GM21423 (cell line): ENCODE measurements at regions not wholly inside any gene's neighbourhood (a gene's known extent, or its start where the extent isn't known, plus 50 kb on each side); places are given as distances from the start of the nearest gene placed in this dataset.
"Not testable (repeated sequence)": the region's sequence is repeated elsewhere in the genome, so short reads cannot be mapped to it uniquely, and the experiment has no call there.

Experiments
- ATAC-seq: cut with Tn5 transposase; IDR thresholded peaks from one replicate; pipeline ENCODE4 v1.9.1; 2021; ENCODE audit warnings: mild to moderate bottlenecking, moderate library complexity; ENCODE audit not compliant: unreplicated experiment

DNA sequence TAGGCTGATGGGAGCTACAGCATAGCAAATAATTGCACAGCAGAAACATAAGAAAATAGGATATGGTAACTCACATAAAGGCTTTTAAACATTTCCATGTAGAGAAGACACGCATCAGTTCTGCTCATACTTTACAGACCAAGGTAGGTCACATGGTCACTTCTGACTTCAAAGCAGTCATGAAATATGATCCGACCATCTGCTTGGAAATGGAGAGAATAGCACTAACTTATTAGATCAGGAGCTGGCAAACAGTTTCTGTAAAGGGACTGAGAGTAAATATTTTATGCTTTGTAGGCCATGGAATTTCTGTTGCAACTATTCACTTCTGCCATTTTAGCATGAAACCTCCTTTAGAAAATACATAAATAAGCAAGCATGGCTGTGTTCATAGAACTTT lies 936.6 kb upstream of the FANCL start:
- ATAC-seq: no peak

DNA sequence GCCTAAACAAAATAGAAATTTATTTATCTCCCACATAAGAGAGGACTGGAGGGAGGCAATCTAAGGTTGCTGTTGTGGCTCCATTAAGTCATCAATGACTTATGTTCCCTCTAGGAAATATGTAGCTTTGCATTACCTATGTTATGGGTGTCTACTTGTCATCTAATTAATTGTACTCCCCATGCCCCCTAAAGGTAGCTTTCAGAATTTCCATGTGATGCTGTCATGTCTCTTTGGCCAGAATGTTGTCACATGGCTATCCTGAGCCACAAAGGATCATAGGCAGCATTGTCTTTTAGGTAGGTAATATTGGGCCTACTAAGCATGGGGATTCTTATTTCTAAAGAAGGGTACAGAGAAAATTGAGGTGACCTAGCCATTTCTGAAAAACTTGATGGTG lies 935.6 kb upstream of the FANCL start:
- no peak for ATAC-seq

DNA sequence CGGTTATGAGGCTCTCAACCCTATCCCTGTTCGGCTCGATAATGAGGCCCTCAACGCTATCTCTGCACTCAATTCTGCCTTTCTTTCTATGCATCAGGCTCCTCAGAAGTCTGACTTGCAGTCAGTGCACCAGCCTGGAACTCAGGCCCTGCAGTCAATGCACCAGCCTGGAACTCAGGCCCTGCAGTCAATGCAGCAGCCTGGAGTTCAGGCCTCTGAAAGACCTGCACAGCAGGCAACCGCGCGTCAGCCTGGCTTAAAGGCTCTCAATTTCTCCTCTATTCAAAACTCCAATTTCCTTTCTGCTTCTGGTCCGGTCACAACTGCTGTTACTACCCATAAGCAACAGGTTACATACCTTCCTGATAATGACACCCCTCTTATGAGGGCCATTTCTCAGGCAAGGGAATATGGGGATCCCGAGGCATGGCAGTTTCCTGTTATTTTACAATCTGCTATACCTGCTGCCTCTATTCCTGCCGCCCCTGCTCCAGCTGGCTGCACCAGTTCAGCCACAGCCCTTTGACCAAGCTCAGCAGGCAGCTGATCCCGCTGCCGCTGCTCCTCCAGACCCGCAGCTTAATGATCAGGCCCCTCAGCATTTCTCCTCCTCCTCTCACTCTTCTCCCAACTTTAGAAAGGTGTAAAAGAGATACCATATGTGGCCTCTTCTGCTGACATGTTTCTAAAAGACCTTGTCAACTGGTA lies 933.6 kb upstream of the FANCL start:
- ATAC-seq: no peak

DNA sequence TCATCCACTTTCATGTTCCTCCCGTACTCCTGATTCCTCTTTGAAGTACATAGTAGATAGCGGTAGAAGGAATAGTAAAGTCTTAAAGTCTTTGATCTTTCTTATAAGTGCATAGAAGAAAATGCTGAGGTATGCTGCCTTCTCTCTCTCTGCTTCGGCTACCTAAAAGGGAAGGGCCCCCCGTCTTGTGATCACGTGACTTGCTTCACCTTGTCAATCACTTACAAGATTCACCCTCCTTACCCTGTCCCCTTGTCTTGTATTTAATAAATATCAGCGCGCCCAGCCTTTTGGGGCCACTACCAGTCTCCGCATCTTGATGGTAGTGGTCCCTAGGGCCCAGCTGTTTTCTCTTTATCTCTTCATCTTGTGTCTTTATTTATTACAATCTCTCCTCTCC lies 932.2 kb upstream of the FANCL start:
- ATAC-seq: no peak

DNA sequence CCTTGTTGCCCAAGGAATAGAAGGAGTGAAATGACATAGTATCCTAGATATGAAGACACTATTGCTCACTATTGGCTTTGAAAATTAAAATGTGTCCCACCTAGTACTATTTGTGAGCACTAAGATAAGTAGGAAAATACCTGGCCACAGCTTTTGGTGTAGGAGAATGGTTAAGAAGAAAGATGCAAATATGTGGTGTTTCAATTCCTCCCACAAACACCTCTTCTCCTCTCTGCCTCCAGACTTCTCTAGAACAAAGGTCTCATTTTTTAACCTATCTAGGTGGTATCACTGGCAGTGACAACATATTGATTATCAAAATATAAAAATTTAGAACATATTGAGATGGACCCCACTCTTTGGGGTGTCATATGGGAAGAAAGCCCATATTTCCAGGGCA lies 929.9 kb upstream of the FANCL start:
- peak; percentile 68 for ATAC-seq

DNA sequence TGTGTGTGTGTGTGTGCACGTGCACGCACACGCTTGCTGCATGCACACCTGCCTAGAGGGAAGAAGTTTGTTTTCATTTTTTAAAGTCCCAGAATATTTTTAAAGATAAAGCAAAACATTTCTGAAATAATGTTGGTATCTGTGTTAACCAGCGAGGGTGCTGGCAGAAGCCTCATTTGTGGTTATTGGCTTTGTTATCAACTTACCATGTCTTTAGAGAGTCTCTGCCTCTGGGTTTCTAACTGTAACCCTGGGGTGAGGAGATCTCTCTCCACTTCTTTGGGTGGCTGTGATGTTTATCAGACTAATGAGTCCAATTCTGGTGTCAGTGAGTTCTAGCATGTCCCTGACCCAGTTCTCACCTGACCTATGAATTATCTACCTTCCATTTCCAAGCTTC lies 927.6 kb upstream of the FANCL start:
- ATAC-seq: no peak

DNA sequence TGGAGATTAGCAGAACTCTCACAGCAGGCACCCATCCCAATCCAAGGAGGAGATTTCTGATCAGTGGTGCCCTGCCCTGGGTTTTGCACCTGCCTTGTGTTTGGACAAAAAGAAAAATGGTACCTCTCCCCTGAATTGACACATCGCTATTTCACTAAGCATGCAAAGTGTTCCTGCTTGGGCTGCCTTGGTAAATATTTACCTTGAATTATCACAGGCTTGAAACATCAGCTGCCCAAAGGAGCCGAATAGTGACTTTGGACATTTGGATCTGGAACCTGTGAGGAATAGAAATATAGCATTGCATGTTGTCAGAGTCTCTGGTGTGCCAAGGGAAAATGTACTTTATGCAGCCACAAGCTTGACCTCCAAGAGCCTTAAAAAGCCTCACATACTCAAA lies 926.4 kb upstream of the FANCL start:
- no peak for ATAC-seq

DNA sequence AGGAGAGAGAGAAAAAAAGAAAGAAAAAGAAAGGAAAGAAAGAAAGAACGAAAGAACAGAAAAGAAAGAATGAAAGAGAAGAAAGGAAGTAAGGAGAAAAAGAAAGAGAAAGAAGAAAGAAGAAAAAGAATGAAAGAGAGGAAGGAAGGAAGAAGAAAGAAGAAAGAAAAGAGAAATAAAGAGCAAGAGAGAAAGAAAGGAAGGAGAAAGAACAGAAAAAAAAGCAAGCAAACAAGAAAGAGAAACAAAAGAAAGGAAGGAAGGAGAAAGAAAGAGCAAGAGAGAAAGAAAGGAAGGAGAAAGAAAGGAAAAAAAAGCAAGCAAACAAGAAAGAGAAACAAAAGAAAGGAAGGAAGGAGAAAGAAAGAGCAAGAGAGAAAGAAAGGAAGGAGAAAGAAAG lies 916.8 kb upstream of the FANCL start:
- not testable (repeated sequence) for ATAC-seq

DNA sequence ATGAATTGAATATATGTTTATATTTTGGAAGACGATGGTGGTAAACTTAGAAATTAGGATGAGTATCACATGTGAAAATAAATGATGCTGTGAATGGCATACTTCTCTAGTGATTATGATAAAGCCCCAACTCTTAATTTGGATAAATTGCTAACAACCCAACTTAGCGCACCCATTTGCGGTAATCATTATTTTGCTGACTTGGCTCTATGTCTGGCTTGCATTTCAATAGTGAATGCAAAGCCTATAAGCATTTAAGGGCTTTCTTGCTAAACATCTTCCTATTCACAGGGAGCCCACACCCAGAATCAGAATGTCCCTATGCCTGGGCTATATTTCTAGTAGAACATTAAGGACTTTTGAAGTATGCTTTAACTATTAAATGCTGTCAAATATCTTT lies 910.7 kb upstream of the FANCL start:
- ATAC-seq: no peak

DNA sequence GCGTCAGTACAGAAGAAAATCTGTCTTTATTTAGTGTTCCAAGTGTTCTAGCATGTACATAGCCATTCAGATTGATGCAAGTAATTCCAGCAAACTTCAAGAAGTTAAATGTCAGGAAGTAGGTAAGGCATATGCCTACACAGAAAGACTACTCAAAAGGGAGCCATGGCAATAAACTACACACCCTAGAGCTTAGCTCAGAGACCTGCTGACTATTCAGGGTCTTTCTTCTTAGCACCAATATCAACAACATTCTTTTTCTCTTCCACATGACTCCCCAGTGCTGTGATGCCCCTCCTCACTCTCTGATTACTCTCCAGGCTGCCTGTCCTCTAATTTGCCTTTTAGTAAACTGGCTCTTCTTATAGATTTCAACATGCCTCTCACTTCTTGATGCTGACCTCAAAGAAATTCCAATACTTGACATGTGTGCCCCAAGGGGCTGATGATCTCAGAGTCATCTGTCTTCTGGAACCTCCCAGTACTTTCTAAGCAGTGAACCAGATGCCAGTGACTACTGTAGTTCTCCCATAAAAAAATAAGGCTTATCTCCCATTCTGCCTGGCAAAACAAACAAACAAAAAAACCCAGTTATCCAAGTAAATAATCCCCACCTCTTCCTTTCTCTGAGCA lies 909.2 kb upstream of the FANCL start:
- ATAC-seq: no peak

DNA sequence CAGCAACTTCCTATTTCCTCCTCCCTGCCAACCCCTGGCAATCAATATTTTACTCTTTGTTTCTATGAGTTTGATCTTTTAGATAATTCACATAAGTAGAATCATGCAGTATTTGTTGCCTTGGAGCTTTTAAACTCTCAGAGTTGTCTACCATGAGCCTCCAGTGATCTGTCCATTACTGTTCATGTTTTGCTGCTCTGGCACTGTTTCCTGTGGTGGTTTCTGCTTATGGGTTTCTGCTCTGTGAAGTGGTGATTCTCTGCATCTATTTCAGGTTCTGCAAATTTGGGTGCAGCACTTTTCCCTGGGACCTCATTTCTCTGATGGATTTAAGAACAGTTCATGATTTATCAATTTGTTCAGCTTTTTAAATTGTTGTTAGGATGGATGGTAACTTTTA lies 908.1 kb upstream of the FANCL start:
- no peak for ATAC-seq

DNA sequence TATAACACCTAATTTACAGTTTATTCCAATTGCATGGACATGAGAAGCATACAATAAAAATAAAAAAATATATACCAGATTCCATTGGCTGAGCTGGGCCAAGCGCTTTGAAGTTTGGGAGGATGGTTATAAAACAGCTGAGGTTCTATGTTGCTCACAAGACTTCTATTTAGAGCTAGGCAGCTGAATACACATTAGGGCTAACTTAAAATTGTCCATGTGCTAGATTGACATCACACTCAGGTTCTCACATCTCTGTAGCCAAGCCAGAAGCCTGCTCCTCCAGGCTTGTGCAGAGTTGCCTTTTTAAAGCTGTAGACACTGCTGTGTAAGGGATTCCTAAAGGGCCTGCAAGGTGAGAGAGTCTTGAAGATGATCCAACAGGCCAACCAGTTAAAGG lies 871.1 kb upstream of the FANCL start:
- no peak for ATAC-seq

DNA sequence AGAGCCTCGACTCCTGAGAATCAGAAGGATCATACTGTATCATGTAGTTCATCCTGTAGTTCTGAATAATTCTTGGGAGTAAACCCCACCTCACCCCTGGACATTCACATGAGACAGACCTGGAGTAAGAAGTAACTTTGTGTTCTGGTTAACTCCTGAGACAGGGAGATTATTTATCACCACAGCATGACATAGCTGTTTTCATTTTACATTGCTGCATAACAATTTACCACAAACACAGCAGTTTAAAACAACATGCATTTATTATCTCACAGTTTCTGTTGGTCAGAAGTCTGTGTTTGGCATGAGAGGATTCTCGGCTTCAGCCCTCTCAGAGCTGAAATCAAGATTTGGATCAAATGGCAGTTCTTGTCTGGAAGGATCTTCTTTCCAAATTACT lies 855.8 kb upstream of the FANCL start:
- no peak for ATAC-seq

DNA sequence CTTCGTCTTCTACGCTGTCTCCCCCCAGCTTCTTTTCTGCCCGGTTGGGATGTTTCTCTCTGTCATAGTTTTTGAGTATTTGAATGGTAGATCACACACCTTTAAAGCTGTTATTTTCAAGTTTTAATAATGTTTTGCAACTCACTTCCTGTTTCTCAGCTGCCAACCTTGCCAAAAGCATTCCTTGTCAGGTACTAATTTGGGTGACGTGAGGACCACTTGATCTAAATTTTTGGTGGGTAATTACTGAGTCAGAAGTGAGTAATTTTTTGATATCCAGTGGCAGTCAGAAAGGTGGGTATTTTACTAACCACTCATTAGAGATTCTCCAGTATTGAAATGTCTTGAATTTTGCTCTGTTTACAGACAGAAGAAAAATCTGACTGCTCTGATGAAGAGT lies 852.4 kb upstream of the FANCL start:
- ATAC-seq: no peak

DNA sequence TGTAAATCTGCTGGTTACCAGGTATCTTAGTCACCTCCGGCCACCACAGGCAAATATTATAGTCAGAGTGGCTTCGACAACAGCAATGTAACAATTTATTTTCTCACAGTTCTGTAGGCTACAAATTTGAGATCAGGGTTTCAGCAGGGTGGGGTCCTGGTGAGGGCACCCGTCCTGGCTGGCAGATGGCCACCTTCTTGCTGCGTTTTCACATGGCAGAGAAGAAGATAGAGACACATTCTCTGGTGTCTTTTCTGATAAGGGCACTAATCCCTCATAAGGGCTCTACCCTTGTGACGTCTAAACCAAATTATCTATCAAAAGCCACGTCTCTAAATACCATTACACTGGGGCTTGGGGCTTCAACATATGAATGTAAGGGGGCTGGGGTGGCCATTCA lies 843.2 kb upstream of the FANCL start:
- ATAC-seq: no peak

DNA sequence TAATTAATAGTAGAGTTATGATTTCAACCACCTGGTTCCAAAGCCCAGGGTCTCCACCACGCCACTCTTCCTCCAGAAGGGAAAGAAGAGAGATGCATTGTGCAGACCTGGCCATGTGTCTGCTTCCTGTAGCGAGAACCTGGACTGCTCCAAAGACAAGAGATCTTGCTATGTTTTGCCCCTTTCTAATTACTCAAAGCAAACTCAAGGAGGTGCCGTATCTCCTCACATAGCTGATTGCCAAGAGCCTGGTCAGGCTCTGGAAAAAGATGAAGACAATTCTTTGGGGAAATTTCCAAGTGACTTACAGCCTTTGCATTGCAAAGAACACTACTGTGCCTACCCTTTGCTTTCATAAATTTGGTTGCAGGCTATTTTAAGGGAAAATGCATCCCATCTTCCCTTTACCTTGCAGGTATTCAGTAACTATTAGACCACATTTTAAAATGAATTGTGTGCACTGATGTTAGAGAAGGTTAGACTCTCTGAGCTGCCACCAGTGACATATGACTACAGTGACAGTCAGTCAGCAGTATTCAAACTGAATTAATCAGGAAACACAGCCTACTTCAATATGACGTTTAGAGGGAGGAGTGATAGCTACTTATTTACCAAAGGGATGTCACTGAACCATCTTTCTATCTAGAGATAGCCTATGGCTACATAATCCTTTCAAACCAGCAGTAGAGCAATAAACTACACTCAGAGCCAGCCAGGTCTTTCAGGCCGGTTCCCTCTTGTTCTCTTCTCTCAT lies 842.1 kb upstream of the FANCL start:
- no peak for ATAC-seq

DNA sequence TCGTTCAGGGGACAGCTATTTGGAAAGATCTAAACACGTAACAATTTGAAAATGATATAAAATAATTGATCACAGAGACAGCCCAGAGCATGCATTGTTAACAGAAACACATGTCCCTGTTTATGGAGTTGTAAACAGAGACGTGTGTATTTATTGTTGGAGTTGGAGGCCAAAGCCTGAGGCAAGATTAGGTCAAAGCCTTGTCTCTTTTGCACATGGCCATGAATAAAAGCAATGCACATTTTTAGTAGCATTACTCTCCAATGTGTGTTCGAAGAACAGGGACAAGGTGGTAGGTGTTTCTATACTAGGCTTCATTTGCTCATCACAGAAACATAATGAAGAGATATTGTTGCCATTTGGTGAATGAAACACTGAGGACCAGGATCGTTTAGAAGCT lies 841.5 kb upstream of the FANCL start:
- no peak for ATAC-seq

DNA sequence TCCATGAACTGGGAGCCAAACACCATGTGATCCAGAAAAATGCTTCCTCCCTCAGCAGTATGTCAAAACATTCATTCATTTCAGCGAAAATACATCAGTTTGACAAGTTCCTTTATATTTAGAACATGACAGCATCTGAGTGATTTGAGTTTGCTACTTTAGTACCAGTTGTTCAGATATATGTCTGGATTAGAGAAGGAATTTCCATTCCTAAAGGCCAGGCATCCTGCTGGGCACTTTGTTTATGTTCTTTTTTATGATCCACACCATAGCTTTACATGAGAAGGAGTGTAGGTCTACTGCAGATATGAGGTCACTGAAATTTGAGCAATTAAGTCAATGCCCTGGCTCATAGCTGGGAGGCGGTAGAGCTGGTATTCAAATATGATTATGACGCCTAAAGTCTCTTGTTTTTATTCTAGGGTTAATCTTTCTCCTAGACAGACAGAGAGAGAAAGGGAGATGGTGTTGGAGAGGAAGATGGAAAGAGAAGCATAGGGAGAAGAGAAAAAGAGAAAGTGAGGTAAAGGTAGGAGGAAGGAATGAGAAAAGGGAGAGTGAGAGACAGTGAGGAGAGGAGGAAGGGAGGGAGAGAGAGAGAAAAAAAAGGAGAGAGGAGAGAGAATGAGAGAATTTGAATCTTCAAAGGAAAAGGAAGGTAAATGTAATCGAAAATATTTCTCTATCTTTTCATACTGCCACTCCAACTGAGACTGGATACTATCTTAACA lies 839.5 kb upstream of the FANCL start:
- no peak for ATAC-seq

DNA sequence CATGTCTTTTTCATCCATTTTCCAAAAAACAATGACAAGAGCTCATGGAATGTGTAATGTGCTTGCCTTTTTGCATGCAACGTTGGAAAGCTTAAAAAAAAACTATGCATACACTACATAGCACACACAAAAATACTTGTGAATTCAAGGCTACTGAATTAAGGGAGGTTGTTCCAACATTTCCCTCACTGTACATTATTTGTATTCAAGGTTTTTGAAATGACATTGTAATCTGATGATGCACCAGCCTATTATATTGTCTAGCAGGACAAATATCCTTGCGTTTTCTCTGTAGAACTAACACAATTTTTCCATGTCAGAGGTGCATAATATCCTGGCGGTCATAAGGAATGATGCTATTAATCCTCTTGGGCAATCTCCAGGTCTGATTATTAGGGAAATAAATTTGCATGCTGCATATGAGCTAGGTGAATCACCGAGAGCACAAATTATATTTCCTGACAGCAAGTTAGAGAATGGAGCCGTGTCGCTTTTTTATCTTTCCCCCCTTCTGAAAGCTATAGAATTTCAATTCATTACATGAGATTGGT lies 836.9 kb upstream of the FANCL start:
- no peak for ATAC-seq

DNA sequence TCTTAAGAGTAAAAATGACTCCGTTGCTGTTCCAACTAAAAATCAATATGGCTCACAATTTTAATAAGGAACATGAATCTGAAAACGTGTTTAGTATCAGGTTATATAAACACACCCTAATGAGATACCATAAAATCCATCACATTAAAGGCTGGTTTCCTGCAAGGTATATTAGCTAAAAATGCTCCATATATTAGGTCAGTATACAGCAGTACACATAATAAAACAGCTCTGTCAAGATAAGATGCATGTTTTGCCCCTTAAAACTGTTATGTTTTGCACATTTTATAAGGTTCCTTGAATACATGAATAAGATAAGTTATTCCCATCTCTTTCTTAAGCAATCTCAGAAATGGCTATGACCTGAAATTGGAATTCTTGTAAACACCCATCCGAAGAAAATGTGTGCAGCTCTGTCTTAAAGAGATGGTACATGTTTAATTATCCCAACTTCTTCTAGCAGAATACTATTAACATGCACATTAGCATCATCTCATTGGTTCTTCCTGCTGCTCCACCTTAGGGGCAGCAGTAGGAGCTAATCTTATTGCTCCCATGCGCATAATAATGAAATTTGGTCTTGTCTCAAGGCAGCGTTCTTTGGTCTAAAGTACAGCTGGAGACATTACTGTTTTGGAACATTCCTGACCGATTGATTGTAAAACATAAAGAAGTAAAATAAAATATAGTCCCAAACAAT lies 836.1 kb upstream of the FANCL start:
- ATAC-seq: no peak
